Esophagus muscularis mucosa (tissue), 4 donors: ENCODE measurements at regions not wholly inside any gene's neighbourhood (a gene's known extent, or its start where the extent isn't known, plus 50 kb on each side); places are given as distances from the start of the nearest gene placed in this dataset.

Experiments
- DNase-seq: peaks from one replicate; pipeline ENCODE4 v3.0.0-alpha.2; 2017; ENCODE audit errors: extremely low spot score
- H3K27ac ChIP-seq, 4 donors: fragments of 200-600 bp; sonication (generic); replicated peaks in 1 of 4; 1 replicate in 3 of 4; 2 replicates in 1 of 4; pipeline ENCODE4 v1.5.1; 2016 to 2019; ENCODE audit warnings: mild to moderate bottlenecking in 1 of 4
- H3K27me3 ChIP-seq, 4 donors: fragments of 200-600 bp; sonication (generic); one replicate each; pipeline versions ENCODE4 v1.5.1 to v1.6.0; 2016 to 2019
- H3K36me3 ChIP-seq, 4 donors: fragments of 200-600 bp; sonication (generic); one replicate each; pipeline ENCODE4 v1.5.1; 2016 to 2019
- H3K4me1 ChIP-seq, 4 donors: fragments of 200-600 bp; sonication (generic); one replicate each; pipeline ENCODE4 v1.5.1; 2016 to 2019
- H3K4me3 ChIP-seq, 4 donors: fragments of 200-600 bp; sonication (generic); 1 replicate in 2 of 4; 2 replicates in 2 of 4; pipeline ENCODE4 v1.5.1; 2016 to 2019; ENCODE audit warnings: mild to moderate bottlenecking in 4 of 4, moderate library complexity in 1 of 4
- H3K9me3 ChIP-seq, 4 donors: fragments of 200-600 bp; sonication (generic); 1 replicate in 3 of 4; 2 replicates in 1 of 4; pipeline ENCODE4 v1.5.1; 2016 to 2019
- CTCF ChIP-seq, 3 experiments: fragments of 200-600 bp in 2 of 3; fragments of 450-650 bp in 1 of 3; sonication (generic) in 2 of 3; IDR thresholded peaks; one replicate each; pipeline ENCODE4 v1.5.1; 2017 to 2019; ENCODE audit warnings: antibody characterized with exemption in 3 of 3, mild to moderate bottlenecking in 2 of 3, moderate library complexity in 1 of 3
- EP300 ChIP-seq: sonication (generic); formaldehyde crosslinking; IDR thresholded peaks from one replicate; pipeline ENCODE4 v1.6.1; 2017; ENCODE audit warnings: antibody characterized with exemption
- POLR2A ChIP-seq: fragments of 450-650 bp; IDR thresholded peaks from one replicate; pipeline ENCODE4 v1.6.1; 2017; ENCODE audit warnings: antibody characterized with exemption, moderate library complexity, mild to moderate bottlenecking, low read depth
- POLR2AphosphoS5 ChIP-seq, 2 donors: sonication (generic); formaldehyde crosslinking; IDR thresholded peaks; one replicate each; pipeline ENCODE4 v1.6.1; 2017; ENCODE audit warnings: antibody characterized with exemption in 2 of 2
- WGBS: methylation state at CpG from one replicate; pipeline ENCODE4 v1.1.5; 2018; 5-methylcytosine and 5-hydroxymethylcytosine counted together
- intact Hi-C: fragments of 100-400 bp; cut with DNase I; formaldehyde crosslinking; loops from one replicate; pipeline ENCODE4 v1.15.1; 2023

- no peak for TF ChIP-seq POLR2A
- TF ChIP-seq EP300, result no peak
- no peak for TF ChIP-seq POLR2AphosphoS5 (IDR thresholded peaks at IDR 0.05)
- TF ChIP-seq CTCF (IDR thresholded peaks at IDR 0.05), result no peak
- Histone ChIP-seq H3K4me3 (no peak overlapping the region), H3K9me3 (no peaks in the 10 kb centered on the region), H3K27me3 (no peaks in the 10 kb centered on the region), H3K36me3 (no peaks in the 10 kb centered on the region), H3K4me1 (no peaks in the 10 kb centered on the region), H3K27ac (no peak overlapping the region)
- WGBS, result 55% methylated on average over 2 of the region's 2 CpGs
- intact Hi-C loops, result no loop called here
- no peak for DNase-seq
Observed at GRCh38 chr16:6308176-6308575, 1024.5 kb upstream of the RBFOX1 start.

DNA sequence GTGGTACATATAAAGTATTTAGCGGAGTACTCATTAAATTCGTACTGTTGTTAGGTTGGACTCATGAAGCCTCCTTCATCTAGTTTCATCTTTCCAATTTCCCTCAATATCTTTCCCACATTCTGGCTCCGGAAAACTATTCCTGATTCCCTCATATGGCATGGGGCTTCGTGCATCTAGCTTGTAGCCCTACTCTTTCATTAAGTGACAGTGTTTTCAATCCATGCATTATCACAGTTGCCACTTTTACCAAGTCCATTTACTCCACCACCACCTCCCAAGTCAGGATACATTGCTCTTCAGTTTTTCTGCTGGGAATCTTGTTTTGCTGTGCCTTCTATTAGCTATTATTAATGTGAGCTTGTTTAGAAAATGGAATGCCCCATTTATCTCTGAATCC, 1032.1 kb upstream of the RBFOX1 start:
- Histone ChIP-seq H3K4me3 (no peak overlapping the region), H3K9me3 (peaks cover 0 to 21% (median 6%) of the 10 kb centered on the region in 4 donors), H3K27me3 (no peaks in the 10 kb centered on the region), H3K27ac (no peak overlapping the region), H3K4me1 (no peaks in the 10 kb centered on the region), H3K36me3 (no peaks in the 10 kb centered on the region)
- TF ChIP-seq POLR2A (no peak), CTCF (IDR thresholded peaks at IDR 0.05) (no peak), EP300 (no peak), POLR2AphosphoS5 (IDR thresholded peaks at IDR 0.05) (no peak)
- 87% methylated on average over 4 of the region's 4 CpGs for WGBS
- intact Hi-C loops, result no loop called here
- DNase-seq, result no peak

DNA sequence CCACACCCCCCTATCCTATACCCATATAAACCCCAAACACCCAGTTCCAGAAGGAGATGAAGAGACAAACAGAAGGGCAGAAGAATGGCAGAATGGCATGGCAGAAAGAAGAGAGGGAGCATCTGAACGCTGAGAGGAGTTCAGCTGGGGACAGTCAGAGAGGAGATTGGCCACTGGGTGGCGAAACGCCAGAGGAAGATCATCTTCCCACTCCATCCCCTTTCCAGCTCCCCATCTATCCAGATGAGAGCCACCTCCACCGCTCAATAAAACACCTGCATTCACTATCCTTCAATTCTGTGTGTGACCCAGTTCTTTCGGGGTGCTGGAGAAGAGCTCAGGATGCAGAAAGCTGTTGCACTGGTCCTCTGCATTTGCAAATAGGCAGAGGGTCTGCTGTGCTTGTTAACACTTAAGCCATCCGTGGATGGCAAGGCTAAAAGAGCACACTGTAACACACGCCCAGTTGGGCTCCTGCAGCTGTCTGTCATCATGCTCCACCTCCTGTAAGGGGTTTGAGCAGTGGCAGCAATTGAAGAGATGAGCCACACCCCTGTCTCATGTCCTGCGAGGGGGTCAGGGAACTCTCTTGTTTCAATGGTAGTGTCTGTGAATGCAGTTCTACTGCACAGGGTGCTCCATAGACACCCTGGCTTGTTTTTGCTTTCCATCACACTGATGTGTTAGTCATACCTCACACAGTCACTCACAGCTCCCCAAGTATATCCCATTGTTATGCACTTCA, 1034.8 kb upstream of the RBFOX1 start:
- Histone ChIP-seq H3K4me1 (no peaks in the 10 kb centered on the region), H3K9me3 (peaks cover 0 to 25% (median 6%) of the 10 kb centered on the region in 4 donors), H3K4me3 (no peak overlapping the region), H3K36me3 (no peaks in the 10 kb centered on the region), H3K27me3 (no peaks in the 10 kb centered on the region), H3K27ac (no peak overlapping the region)
- 69% methylated on average over 8 of the region's 8 CpGs for WGBS
- intact Hi-C loops, result no loop called here
- DNase-seq, result no peak
- TF ChIP-seq POLR2AphosphoS5 (IDR thresholded peaks at IDR 0.05) (no peak), POLR2A (no peak), CTCF (IDR thresholded peaks at IDR 0.05) (no peak), EP300 (no peak)

GRCh38 chr16:6286176-6286575, 1046.5 kb upstream of the RBFOX1 start:
- Histone ChIP-seq H3K4me1 (no peaks in the 10 kb centered on the region), H3K4me3 (no peak overlapping the region), H3K27ac (no peak overlapping the region), H3K27me3 (no peaks in the 10 kb centered on the region), H3K36me3 (no peaks in the 10 kb centered on the region), H3K9me3 (no peaks in the 10 kb centered on the region)
- WGBS, result 90% methylated on average over 2 of the region's 2 CpGs
- no peak for DNase-seq
- TF ChIP-seq POLR2AphosphoS5 (IDR thresholded peaks at IDR 0.05) (no peak), EP300 (no peak), POLR2A (no peak), CTCF (IDR thresholded peaks at IDR 0.05) (no peak)
- intact Hi-C loops, result no loop called here

- Histone ChIP-seq H3K27me3 (no peaks in the 10 kb centered on the region), H3K36me3 (no peaks in the 10 kb centered on the region), H3K4me1 (no peaks in the 10 kb centered on the region), H3K4me3 (no peak overlapping the region), H3K27ac (no peak overlapping the region), H3K9me3 (no peaks in the 10 kb centered on the region)
- DNase-seq, result no peak
- WGBS, result 56% methylated on average over 7 of the region's 7 CpGs
- intact Hi-C loops, result no loop called here
- TF ChIP-seq EP300 (no peak), CTCF (IDR thresholded peaks at IDR 0.05) (no peak), POLR2A (no peak), POLR2AphosphoS5 (IDR thresholded peaks at IDR 0.05) (no peak)
Observed at GRCh38 chr16:6284731-6285130, 1047.9 kb upstream of the RBFOX1 start.
